GM19395 (cell line): ENCODE measurements at regions not wholly inside any gene's neighbourhood (a gene's known extent, or its start where the extent isn't known, plus 50 kb on each side); places are given as distances from the start of the nearest gene placed in this dataset.

Source experiments
- ATAC-seq: cut with Tn5 transposase; IDR thresholded peaks from one replicate; pipeline ENCODE4 v1.9.1; 2021; ENCODE audit warnings: mild to moderate bottlenecking, moderate library complexity; ENCODE audit not compliant: unreplicated experiment

- no peak for ATAC-seq
Observed at GRCh38 chr9:8262625-8263622, 463.3 kb upstream of the DMAC1 start.

- no peak for ATAC-seq
Observed at GRCh38 chr9:8261737-8262136, 462.2 kb upstream of the DMAC1 start.

GRCh38 chr9:8259028-8259427 is 459.4 kb upstream of the DMAC1 start:
- no peak for ATAC-seq

GRCh38 chr9:8256880-8257279 is 457.3 kb upstream of the DMAC1 start:
- ATAC-seq: no peak

GRCh38 chr9:8255850-8256249 is 456.3 kb upstream of the DMAC1 start:
- no peak for ATAC-seq

GRCh38 chr9:8254541-8254940 is 455.0 kb upstream of the DMAC1 start:
- no peak for ATAC-seq

- ATAC-seq: no peak
Observed at GRCh38 chr9:8252445-8252844, 452.9 kb upstream of the DMAC1 start.

GRCh38 chr9:8251566-8251965 is 452.0 kb upstream of the DMAC1 start:
- no peak for ATAC-seq

GRCh38 chr9:8244505-8245092 is 445.0 kb upstream of the DMAC1 start:
- ATAC-seq: no peak

GRCh38 chr9:8241201-8241600 is 441.6 kb upstream of the DMAC1 start:
- no peak for ATAC-seq

GRCh38 chr9:8237096-8237495 is 437.5 kb upstream of the DMAC1 start:
- ATAC-seq: no peak

- ATAC-seq: no peak
Observed at GRCh38 chr9:8235489-8235888, 435.9 kb upstream of the DMAC1 start.

GRCh38 chr9:8234316-8234715 is 434.7 kb upstream of the DMAC1 start:
- ATAC-seq: no peak

GRCh38 chr9:8232726-8233125 is 433.1 kb upstream of the DMAC1 start:
- ATAC-seq: no peak

GRCh38 chr9:8229226-8229625 is 429.6 kb upstream of the DMAC1 start:
- no peak for ATAC-seq

- ATAC-seq: no peak
Observed at GRCh38 chr9:8224381-8224801, 424.8 kb upstream of the DMAC1 start.

- ATAC-seq: no peak
Observed at GRCh38 chr9:8223861-8224260, 424.3 kb upstream of the DMAC1 start.

- ATAC-seq: no peak
Observed at GRCh38 chr9:8221462-8221861, 421.9 kb upstream of the DMAC1 start.

- no peak for ATAC-seq
Observed at GRCh38 chr9:8208465-8208864, 408.9 kb upstream of the DMAC1 start.

- ATAC-seq: no peak
Observed at GRCh38 chr9:8207596-8207995, 408.0 kb upstream of the DMAC1 start.

- no peak for ATAC-seq
Observed at GRCh38 chr9:8206720-8207119, 407.1 kb upstream of the DMAC1 start.

GRCh38 chr9:8205576-8205975 is 406.0 kb upstream of the DMAC1 start:
- ATAC-seq: no peak
